GM19452 (cell line): ENCODE measurements at regions not wholly inside any gene's neighbourhood (a gene's known extent, or its start where the extent isn't known, plus 50 kb on each side); places are given as distances from the start of the nearest gene placed in this dataset.

ENCODE experiments used
- ATAC-seq: cut with Tn5 transposase; IDR thresholded peaks from one replicate; pipeline ENCODE4 v1.9.1; 2021; ENCODE audit not compliant: unreplicated experiment

DNA sequence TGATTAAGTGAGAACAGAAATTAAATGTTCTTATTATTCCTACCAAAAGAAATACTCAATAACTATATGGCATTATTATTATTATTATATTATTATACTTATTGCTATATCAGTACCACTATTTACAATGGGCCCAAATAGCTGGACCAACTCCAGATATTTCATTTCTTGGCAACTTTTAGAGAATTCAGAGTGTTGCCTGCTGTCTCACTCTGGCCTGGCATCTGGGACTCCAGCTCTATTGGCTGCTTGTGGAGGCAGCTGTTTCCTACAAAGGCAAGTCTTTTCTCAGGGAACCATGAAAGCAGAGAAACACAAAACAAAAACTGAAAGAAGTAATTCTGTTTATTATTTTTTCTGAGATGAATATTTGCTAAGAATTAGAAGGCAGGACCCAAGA lies 105.1 kb upstream of the SORCS1 start:
- no peak for ATAC-seq

DNA sequence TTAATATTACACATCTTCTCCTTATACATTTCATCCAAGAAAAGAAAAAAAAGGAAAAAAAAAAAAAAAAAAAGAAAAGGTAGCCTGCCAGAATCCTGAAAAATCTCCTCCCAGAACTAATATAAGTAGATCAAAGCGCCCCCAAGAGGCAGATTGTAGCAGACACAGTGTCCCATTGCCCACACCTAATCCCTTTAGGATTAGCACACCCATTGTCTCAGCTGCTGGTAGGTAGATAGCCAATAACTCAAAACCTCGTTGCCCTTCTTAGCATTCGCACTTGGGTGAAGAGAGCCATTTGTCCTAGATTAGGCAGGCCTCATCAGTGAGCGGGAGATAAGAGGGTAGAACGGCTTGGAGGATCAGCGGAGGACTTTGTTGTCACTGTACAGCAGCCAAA lies 100.2 kb upstream of the SORCS1 start:
- ATAC-seq, result no peak

DNA sequence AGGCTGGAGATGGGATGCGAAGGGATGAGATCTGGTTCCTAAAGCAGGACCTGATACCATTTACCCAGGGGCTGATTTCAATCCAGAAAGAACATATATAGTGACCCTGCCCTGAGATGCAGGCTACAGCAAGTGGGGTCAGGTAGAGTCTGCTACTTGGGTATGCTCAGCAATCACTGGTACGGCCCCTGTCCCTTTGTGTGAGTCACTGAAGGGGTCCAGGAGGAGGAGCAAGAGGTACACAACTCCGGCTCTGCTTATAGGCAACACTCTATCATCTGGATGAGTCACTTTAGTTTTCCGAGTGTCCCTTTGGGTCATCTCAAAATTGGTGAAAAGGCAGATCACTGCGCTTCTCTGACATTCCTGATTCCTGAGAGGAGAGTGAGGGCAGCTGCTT lies 79.6 kb upstream of the SORCS1 start:
- ATAC-seq, result no peak

DNA sequence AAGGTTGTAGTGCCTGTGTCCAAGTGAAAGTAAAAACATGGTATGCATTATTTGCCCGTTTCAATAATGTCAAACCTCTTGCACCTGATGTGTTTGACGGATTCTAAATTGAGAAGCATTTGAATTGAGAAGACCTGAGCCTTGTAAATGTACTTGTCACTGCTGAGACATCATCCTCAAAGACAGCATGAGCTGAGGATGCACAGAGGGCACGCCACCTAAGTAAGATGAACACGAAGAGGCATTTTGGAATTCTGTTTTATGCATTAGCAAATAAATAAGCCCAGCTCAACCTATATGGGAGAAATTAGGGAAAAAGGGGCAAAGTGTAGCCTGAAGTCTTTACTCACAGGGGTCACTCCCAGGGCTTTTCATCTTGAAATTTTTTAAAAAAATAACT lies 73.8 kb upstream of the SORCS1 start:
- ATAC-seq, result no peak

DNA sequence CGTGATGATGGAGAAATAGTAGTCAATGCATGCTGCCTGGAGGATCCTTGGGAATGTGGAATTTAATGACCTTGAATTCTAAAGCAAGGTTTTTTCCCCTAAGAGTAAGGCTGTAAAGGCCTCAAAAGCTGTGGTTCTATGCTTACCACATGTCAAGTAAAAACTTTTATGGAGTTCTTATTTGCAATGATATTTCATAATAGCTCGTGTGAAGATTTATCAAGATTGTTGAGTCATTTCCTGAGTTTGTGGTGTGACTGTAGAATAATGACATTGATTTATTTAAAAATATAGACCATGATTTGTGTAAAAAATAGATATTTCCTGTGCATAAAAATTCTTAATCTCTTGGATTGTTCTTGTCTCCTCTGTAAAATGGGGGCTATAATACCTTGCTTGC lies 67.5 kb upstream of the SORCS1 start:
- no peak for ATAC-seq

DNA sequence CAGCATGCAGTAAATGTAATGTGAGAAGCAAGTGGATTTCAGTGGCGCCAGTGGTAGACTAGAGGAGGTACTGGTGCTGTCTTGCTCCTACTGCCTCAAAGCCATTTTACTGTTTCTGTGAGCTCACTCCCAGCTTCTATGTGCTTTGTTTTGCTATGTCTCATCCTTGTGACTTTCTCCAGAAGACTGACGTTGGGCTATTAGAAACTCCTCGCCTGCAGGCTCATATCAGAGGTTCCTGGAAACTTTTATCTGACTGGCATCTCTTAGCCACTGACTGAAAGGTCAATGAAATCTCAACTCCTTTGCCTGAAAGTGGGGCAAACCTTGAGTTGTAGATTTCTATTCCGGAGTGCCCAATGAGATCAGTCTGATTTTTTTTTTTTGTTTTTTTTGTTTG lies 66.4 kb upstream of the SORCS1 start:
- ATAC-seq, result no peak

DNA sequence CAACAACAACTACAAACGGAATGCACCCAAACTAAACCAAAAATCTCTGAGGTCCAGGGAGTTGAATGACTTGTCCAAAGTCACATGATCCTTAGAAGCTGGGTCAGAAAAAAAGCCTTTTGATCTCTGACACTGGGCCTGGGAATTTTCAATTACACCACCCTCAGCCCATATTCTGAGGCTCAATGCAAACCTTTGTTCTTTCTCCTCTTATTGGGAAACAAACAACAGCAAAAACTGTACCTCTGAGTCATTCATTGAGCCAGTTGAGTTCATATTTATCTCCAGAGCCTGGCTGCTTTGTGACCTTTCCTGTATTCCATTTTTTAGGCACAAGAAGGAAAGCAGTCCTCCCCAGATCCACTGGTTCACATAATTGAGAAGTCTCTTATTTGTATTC lies 51.2 kb upstream of the SORCS1 start:
- no peak for ATAC-seq
